A673 (cell line): ENCODE measurements at regions not wholly inside any gene's neighbourhood (a gene's known extent, or its start where the extent isn't known, plus 50 kb on each side); places are given as distances from the start of the nearest gene placed in this dataset.

Experiments
- BruUV-seq: library from RNA; stranded (reverse); fragments of 400-500 nt; replicated peaks from 2 replicates; lab custom pipeline; 2021; lab: Mats Ljungman, UMichigan
- CTCF ChIA-PET: fragments of 300-600 bp; sonication (Branson Sonifier 250); formaldehyde crosslinking; loops from one replicate; lab custom pipeline; 2022; ENCODE audit warnings: antibody characterized with exemption; lab: Charles Lee
- POLR2A ChIA-PET: fragments of 300-600 bp; sonication (Branson Sonifier 250); formaldehyde crosslinking; loops from one replicate; lab custom pipeline; 2022; ENCODE audit warnings: antibody characterized with exemption; ENCODE audit not compliant: low non-redundant PET; lab: Charles Lee
- DNase-seq: peaks from one replicate; pipeline ENCODE4 v3.0.0-alpha.2; 2015; ENCODE audit warnings: low spot score
- H3K27ac ChIP-seq: fragments of 200-600 bp; sonication (generic); 2 replicates; pipeline ENCODE4 v1.5.1; 2016; ENCODE audit warnings: mixed run types, low read depth, mild to moderate bottlenecking, mixed read lengths, antibody characterized with exemption, low read length; ENCODE audit not compliant: poor library complexity, severe bottlenecking
- H3K27me3 ChIP-seq: fragments of 200-600 bp; sonication (generic); replicated peaks from 2 replicates; pipeline ENCODE4 v1.6.1; 2017; ENCODE audit warnings: mixed run types, low read depth, mild to moderate bottlenecking, mixed read lengths, antibody characterized with exemption, low read length; ENCODE audit not compliant: insufficient read depth, poor library complexity
- H3K36me3 ChIP-seq: fragments of 200-600 bp; sonication (generic); 2 replicates; pipeline ENCODE4 v1.6.1; 2016; ENCODE audit warnings: mixed run types, mild to moderate bottlenecking, mixed read lengths, antibody characterized with exemption, low read length; ENCODE audit not compliant: insufficient read depth, poor library complexity, severe bottlenecking
- H3K4me1 ChIP-seq: fragments of 200-600 bp; sonication (generic); 2 replicates; pipeline ENCODE4 v1.6.1; 2017; ENCODE audit warnings: mixed run types, mild to moderate bottlenecking, mixed read lengths, antibody characterized with exemption, low read length; ENCODE audit not compliant: insufficient read depth, poor library complexity, severe bottlenecking
- H3K4me3 ChIP-seq: fragments of 200-600 bp; sonication (generic); 2 replicates; pipeline ENCODE4 v1.5.1; 2016; ENCODE audit warnings: low read depth, mixed run types, mild to moderate bottlenecking, mixed read lengths, low read length; ENCODE audit not compliant: poor library complexity, severe bottlenecking
- H3K9me3 ChIP-seq: fragments of 200-600 bp; sonication (generic); 2 replicates; pipeline ENCODE4 v1.6.1; 2016; ENCODE audit warnings: mixed run types, low read depth, mild to moderate bottlenecking, mixed read lengths, antibody characterized with exemption, low read length; ENCODE audit not compliant: poor library complexity, severe bottlenecking
- CTCF ChIP-seq: fragments of 300-800, 200-600 bp; sonication (generic); conservative IDR thresholded peaks from 2 replicates; pipeline ENCODE4 v1.5.1; 2017; ENCODE audit warnings: low read depth, mild to moderate bottlenecking, antibody characterized with exemption, low read length, moderate library complexity, mixed read lengths
- EZH2 ChIP-seq: fragments of 200-600 bp; sonication (generic); IDR thresholded peaks from 2 replicates; pipeline ENCODE4 v1.6.1; 2017; ENCODE audit warnings: borderline replicate concordance, low read depth, mild to moderate bottlenecking, mixed read lengths, antibody characterized with exemption, low read length; ENCODE audit not compliant: poor library complexity, severe bottlenecking
- intact Hi-C: fragments of 100-400 bp; cut with micrococcal nuclease; formaldehyde crosslinking; loops from one replicate; pipeline ENCODE4 v1.10.0; 2022; ENCODE audit not compliant: unreplicated experiment

- DNase-seq: no peak
- no TSS peak for BruUV-seq
- POLR2A ChIA-PET: no interaction called here
- Histone ChIP-seq H3K4me1 (no peaks in the 10 kb centered on the region), H3K27ac (no peak overlapping the region), H3K36me3 (no peaks in the 10 kb centered on the region), H3K9me3 (no peaks in the 10 kb centered on the region), H3K4me3 (no peak overlapping the region), H3K27me3 (no peaks in the 10 kb centered on the region)
- CTCF ChIA-PET: no interaction called here
- intact Hi-C loops: no loop called here
- TF ChIP-seq EZH2 (no peak), CTCF (no peak)
These were observed 452.0 kb downstream of the DMRTA1 start for GRCh38 chr9:22898591-22898990.

- TF ChIP-seq CTCF (no peak), EZH2 (no peak)
- ChIA-PET POLR2A (no interaction called here), CTCF (no interaction called here)
- no peaks in the 10 kb centered on the region for H3K36me3 ChIP-seq
- H3K4me1 ChIP-seq: no peaks in the 10 kb centered on the region
- no peak overlapping the region for H3K27ac ChIP-seq
- DNase-seq: no peak
- H3K27me3 ChIP-seq: no peaks in the 10 kb centered on the region
- intact Hi-C loops: no loop called here
- no peak overlapping the region for H3K4me3 ChIP-seq
- BruUV-seq: no TSS peak
- H3K9me3 ChIP-seq: no peaks in the 10 kb centered on the region
These were observed 465.0 kb downstream of the DMRTA1 start for GRCh38 chr9:22911632-22912031.

- no peak overlapping the region for H3K27ac ChIP-seq
- TF ChIP-seq EZH2: no peak
- no peak for TF ChIP-seq CTCF
- intact Hi-C loops: no loop called here
- H3K4me1 ChIP-seq: no peaks in the 10 kb centered on the region
- no peaks in the 10 kb centered on the region for H3K36me3 ChIP-seq
- no TSS peak for BruUV-seq
- POLR2A ChIA-PET: no interaction called here
- H3K4me3 ChIP-seq: no peak overlapping the region
- H3K9me3 ChIP-seq: no peaks in the 10 kb centered on the region
- CTCF ChIA-PET: no interaction called here
- DNase-seq: no peak
- no peaks in the 10 kb centered on the region for H3K27me3 ChIP-seq
These were observed 466.4 kb downstream of the DMRTA1 start for GRCh38 chr9:22913026-22913425.
